ENCODE measurements at regions not wholly inside any gene's neighbourhood (a gene's known extent, or its start where the extent isn't known, plus 50 kb on each side); places are given as distances from the start of the nearest gene placed in this dataset.

DNA sequence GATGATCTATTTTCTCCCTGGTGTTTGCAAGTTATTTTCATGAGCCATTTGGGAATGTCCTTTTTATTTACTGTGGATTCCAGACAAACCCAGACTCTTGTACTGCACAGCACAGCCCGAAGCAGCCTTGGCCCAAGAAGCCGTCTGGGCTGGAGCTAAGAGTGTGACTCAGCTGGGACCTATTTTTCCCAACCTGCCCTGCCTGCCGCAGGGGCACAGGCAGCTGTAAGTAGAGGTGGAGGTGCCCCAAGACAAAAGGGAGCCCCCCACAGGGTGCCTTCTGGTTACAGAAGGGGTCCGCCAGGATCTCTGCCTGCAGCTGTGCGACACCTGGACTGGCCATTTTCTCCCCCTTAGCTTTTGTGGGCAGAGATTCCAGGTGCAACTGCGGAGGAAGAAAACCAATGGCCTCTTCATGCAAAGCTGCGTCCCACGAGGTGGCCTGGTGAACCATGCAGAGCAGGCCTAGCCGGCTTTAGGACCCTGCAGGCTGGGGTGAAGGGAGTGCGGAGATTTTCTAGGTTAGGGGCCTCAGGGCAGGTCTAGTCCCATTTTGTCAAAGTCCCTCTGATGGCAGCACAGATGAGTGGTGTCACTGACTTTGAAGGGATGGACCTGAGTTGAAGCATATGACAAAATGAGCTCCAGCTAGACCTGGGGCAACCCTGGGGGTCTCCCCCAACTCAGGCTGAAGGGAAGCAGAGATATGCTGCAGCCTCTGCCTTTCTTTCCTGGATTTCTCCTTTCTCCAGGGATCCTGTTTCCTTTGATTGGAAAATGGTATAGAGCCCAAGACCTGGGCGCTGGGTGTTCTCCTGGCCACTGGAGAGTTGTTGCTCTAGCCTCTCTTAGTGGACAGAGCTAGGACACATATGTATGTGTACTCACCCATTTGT lies 131.2 kb downstream of the KLF13 start:
- TF ChIP-seq, protein P1, sequence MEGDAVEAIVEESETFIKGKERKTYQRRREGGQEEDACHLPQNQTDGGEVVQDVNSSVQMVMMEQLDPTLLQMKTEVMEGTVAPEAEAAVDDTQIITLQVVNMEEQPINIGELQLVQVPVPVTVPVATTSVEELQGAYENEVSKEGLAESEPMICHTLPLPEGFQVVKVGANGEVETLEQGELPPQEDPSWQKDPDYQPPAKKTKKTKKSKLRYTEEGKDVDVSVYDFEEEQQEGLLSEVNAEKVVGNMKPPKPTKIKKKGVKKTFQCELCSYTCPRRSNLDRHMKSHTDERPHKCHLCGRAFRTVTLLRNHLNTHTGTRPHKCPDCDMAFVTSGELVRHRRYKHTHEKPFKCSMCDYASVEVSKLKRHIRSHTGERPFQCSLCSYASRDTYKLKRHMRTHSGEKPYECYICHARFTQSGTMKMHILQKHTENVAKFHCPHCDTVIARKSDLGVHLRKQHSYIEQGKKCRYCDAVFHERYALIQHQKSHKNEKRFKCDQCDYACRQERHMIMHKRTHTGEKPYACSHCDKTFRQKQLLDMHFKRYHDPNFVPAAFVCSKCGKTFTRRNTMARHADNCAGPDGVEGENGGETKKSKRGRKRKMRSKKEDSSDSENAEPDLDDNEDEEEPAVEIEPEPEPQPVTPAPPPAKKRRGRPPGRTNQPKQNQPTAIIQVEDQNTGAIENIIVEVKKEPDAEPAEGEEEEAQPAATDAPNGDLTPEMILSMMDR (conservative IDR thresholded peaks at IDR 0.05 in 1 of 2, IDR thresholded peaks at IDR 0.05 in 1 of 2; ENCODE audit: low read depth in 1 of 2, low read length in 2 of 2) = no peak
- TF ChIP-seq EZH2 (IDR thresholded peaks at IDR 0.05; ENCODE audit: low read length, missing control alignments) = no peak
